ENCODE measurements at regions not wholly inside any gene's neighbourhood (a gene's known extent, or its start where the extent isn't known, plus 50 kb on each side); places are given as distances from the start of the nearest gene placed in this dataset.

GRCh38 chr2:138359532-138359931 lies 142.0 kb upstream of the SPOPL start:
- POLR2A ChIA-PET, result no interaction called here
- no peak for DNase-seq (ENCODE audit: low read depth, low spot score)
- no peak for TF ChIP-seq CTCF (IDR thresholded peaks at IDR 0.05; ENCODE audit: insufficient read depth, low read length, missing control alignments)
- H3K4me3 ChIP-seq (ENCODE audit: low read depth, low read length), result no peak overlapping the region
- CTCF ChIA-PET, result no interaction called here

- no peak for DNase-seq (ENCODE audit: low read depth, low spot score)
- no peak overlapping the region for H3K4me3 ChIP-seq (ENCODE audit: low read depth, low read length)
- TF ChIP-seq CTCF (IDR thresholded peaks at IDR 0.05; ENCODE audit: insufficient read depth, low read length, missing control alignments), result no peak
- POLR2A ChIA-PET, result interaction anchor here (0.6 kb wide), 1 partner anchor 27 kb away, joined by 3 read pairs; no protein-coding TSS in a partner anchor
- CTCF ChIA-PET, result interaction anchor here (3.3 kb wide), 1 partner anchor 10 kb away, joined by 14 read pairs; no protein-coding TSS in a partner anchor
Observed at GRCh38 chr2:138364554-138365162, 136.9 kb upstream of the SPOPL start.

GRCh38 chr2:138365581-138365980 lies 136.0 kb upstream of the SPOPL start:
- CTCF ChIA-PET, result interaction anchor here (3.3 kb wide), 1 partner anchor 9 kb away, joined by 14 read pairs; no protein-coding TSS in a partner anchor
- DNase-seq (ENCODE audit: low read depth, low spot score), result no peak
- H3K4me3 ChIP-seq (ENCODE audit: low read depth, low read length), result no peak overlapping the region
- POLR2A ChIA-PET, result no interaction called here
- TF ChIP-seq CTCF (IDR thresholded peaks at IDR 0.05; ENCODE audit: insufficient read depth, low read length, missing control alignments), result no peak

- no peak for DNase-seq (ENCODE audit: low read depth, low spot score)
- no peak overlapping the region for H3K4me3 ChIP-seq (ENCODE audit: low read depth, low read length)
- CTCF ChIA-PET, result no interaction called here
- no peak for TF ChIP-seq CTCF (IDR thresholded peaks at IDR 0.05; ENCODE audit: insufficient read depth, low read length, missing control alignments)
- POLR2A ChIA-PET, result no interaction called here
Observed at GRCh38 chr2:138369856-138370255, 131.7 kb upstream of the SPOPL start.

- CTCF ChIA-PET, result interaction anchor here (0.8 to 3.3 kb wide), 20 partner anchors 9 to 472 kb away, joined by 3 to 14 read pairs (median 4); no protein-coding TSS in a partner anchor
Observed at GRCh38 chr2:138373993-138374408, 127.6 kb upstream of the SPOPL start.

GRCh38 chr2:138381373-138381772 lies 120.2 kb upstream of the SPOPL start:
- DNase-seq (ENCODE audit: low read depth, low spot score), result no peak
- ChIA-PET CTCF (no interaction called here), POLR2A (no interaction called here)
- no peak for TF ChIP-seq CTCF (IDR thresholded peaks at IDR 0.05; ENCODE audit: insufficient read depth, low read length, missing control alignments)
- no peak overlapping the region for H3K4me3 ChIP-seq (ENCODE audit: low read depth, low read length)

More at GRCh38 chr2:138373993-138374408, 127.6 kb upstream of the SPOPL start:
- H3K4me3 ChIP-seq (ENCODE audit: low read depth, low read length), result no peak overlapping the region
- DNase-seq (ENCODE audit: low read depth, low spot score), result no peak
- peak; percentile 49 for TF ChIP-seq CTCF (IDR thresholded peaks at IDR 0.05; ENCODE audit: insufficient read depth, low read length, missing control alignments)
- POLR2A ChIA-PET, result no interaction called here
